GM21737 (cell line): ENCODE measurements at regions not wholly inside any gene's neighbourhood (a gene's known extent, or its start where the extent isn't known, plus 50 kb on each side); places are given as distances from the start of the nearest gene placed in this dataset.
"Not testable (repeated sequence)": the region's sequence is repeated elsewhere in the genome, so short reads cannot be mapped to it uniquely, and the experiment has no call there.

Experiments used
- ATAC-seq: cut with Tn5 transposase; IDR thresholded peaks from one replicate; pipeline ENCODE4 v1.9.1; 2021; ENCODE audit warnings: mild to moderate bottlenecking, moderate library complexity; ENCODE audit not compliant: unreplicated experiment

DNA sequence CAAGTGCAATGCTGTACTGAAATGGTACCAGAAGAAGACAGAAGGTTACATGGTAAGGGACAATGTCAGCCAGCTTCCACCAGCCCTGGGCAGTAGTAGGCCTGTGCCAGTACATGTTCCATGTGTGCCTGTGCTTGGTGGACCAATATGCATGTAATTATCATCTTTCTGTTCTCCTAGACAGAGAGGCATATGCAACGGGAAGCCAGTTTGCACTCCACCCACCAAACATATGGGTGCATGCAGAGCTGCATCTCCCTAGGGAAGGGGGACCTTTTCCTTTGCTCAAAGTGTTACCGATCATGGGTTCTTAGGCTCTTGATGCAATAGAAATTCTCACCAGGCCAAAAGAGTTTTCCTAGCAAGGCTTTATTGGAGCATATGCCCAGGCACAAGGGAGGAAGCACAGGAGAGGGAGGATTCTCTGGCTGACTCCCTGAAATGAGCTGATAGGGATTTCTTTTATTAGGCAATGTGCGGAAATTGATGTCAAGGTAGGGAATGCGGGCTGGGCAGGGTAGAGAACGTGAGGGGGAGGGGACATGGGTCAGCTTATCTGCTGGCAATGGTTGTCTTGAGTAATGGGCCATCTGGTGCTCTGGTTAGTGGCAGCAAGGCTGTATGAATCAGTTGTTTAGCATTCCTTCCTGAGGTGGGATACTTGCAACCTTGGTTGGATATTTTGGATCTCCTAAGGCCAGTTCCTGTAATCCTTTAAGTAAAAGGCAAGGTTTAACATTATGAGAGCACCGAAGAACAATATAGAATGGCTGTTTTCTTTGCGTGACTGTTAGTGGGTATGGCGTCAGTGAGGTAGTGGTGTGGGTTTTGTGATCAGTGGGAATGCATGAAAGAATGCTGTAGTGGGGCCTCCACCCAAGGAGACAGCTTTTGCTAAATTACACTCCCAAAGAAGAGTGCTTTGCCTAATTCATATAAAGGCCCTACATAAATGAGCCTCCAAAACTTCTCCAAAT is 102.5 kb downstream of the CDRT15L2 start:
- not testable (repeated sequence) for ATAC-seq

DNA sequence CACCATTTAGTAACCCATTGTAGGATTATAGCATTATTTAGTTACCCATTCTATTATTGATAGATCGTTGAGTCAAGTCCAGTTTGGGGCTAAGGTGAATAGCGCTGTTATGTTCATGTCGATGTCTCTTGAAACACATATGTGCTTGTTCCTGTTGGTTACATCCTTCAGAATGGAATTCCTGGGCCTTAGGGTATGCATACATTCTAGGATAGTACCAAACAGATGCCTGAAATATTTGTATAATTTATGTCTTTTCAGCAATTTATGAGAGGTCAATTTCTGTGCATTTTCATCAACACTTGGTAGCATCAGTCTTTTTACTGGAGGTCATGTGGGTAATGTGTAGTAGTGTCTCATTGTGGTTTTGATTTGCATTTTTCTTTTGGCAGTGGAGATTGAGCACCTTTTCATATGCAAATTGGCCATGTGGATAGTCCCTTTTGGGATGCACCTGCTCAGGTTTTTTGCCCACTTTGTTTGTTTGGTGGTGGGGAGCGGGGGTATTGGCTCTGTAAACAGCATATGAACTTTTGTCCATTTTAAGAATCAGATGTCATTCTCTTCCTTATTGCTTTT is 104.2 kb downstream of the CDRT15L2 start:
- ATAC-seq = not testable (repeated sequence)

- ATAC-seq = not testable (repeated sequence)
Observed at GRCh38 chr17:20684975-20685374, 105.5 kb downstream of the CDRT15L2 start.

GRCh38 chr17:20687584-20687983 is 108.1 kb downstream of the CDRT15L2 start:
- not testable (repeated sequence) for ATAC-seq

- ATAC-seq = not testable (repeated sequence)
Observed at GRCh38 chr17:20689170-20689749, 109.7 kb downstream of the CDRT15L2 start.

DNA sequence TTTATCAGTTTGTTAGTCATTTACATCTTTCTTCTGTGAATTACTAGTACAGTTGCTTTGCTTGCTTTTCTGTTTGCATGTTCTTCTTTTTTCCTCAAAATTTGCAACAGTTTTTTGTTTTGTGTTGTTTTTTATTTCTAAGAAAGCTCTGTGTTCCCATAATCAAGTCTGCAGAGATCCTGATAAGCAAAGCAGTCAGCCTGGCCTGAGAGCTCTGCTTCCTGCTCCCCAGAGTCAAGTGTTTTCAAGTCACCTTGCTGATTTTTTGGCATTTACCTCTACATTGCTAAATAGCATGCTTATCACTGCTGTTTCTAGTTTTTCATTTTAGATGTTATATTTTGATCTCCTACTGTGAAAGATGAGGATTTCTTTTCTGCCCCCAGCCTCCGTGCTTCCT is 113.2 kb downstream of the CDRT15L2 start:
- ATAC-seq = not testable (repeated sequence)

- not testable (repeated sequence) for ATAC-seq
Observed at GRCh38 chr17:20695871-20696270, 116.3 kb downstream of the CDRT15L2 start.

DNA sequence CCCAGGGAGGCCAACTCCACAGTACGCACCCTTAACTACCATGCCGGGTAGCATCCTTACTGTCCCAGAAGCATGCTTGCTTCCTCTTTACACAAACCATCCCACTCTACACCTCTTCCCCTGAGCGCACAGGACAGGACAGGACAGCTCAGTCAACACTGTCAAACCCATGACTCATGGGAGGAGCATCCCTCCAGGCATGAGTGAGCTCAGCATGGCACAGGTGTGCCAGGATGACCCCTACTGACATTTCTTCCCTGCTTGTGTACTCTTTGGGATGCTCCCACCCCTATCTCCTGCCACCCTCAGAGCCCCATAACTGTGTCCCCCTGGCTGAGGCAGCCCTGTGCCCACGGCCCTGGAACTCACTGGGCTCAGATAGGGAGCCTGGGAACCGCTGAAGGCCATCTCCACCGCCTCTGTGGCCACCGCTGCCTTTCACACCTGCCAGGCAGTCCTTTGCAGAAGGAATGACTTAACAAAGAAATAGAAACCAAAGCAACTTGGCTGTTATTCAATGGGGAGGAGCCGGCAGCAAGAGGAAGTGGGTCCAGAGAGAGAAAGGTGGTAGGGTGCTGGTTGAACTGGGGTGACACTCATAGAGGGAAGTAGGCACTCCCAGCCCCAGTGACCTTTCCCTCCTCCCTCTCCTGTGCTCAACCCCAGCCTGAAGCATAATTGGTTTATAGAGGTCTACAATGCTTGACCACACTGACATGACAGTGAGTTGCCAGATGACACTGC is 119.1 kb downstream of the CDRT15L2 start:
- ATAC-seq = peak; percentile 91

DNA sequence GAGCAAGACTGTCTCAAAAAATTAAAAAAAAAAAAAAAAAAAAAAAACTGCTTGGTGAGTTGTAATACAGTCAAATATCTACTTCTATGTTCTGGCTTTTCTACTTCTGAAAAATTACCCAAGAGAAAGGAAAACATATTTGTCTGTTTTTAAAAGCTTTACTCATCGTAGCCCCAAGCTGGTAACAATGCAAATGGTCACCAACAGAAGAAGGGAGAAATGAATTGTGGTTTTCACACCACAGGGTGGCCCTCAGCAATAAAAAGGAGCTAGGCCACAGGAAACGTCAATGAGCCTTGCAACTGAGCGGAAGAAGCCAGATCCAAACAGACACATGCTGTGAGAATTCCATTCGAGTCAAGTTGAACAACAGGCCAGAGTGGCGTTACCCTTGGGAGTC is 121.0 kb downstream of the CDRT15L2 start:
- ATAC-seq = not testable (repeated sequence)

- not testable (repeated sequence) for ATAC-seq
Observed at GRCh38 chr17:20701366-20701765, 121.8 kb downstream of the CDRT15L2 start.

DNA sequence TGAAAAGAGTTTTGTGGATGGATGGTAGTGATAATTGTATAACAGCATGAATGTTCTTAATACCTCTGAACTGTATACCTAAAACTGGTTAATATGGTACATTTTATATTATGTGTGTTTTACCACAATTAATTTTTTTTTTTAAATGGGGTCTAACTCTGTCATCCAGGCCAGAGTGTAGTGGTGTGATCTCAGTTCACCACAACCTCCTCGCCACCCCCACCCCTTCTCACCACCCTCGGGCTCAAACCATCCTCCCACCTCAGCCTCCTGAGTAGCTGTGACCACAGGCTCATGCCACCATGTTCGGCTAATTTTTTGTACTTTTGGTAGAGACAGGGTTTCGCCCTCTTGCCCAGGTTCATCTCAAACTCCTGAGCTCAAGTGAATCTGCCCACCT is 123.2 kb downstream of the CDRT15L2 start:
- ATAC-seq = no peak

- ATAC-seq = no peak
Observed at GRCh38 chr17:20703781-20704180, 124.3 kb downstream of the CDRT15L2 start.

GRCh38 chr17:20705186-20705585 is 125.7 kb downstream of the CDRT15L2 start:
- ATAC-seq = not testable (repeated sequence)

DNA sequence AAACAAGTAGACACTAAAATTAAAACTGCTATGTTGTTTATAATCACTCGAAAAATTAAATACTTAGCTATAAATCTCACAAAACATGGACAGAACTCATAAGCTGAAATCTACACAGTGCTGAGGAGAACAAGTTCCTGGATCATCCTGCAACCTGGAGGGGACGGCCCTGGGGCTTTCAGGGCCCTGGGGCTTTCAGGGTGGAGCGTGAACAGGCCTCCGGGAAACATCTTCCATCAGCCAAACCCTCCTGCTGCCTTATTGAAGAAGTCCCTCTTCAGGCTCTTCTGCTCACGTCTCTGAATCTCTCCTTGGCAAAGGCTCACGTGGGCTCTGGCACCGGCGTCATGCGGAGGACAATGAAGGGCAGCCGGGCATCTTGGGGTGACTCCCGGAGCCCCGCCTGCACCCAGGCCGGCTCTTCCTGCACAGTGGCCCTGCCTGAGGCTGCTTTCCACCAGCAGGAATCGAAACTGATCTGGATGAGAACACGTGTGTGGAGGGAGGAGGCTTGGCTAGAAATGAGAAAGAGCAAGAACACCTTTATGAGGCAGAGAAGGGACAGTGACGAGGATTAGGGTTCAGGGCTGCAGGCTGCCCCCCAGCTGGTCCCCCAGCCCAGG is 127.3 kb downstream of the CDRT15L2 start:
- ATAC-seq = no peak

GRCh38 chr17:20708821-20709220 is 129.3 kb downstream of the CDRT15L2 start:
- ATAC-seq = not testable (repeated sequence)

DNA sequence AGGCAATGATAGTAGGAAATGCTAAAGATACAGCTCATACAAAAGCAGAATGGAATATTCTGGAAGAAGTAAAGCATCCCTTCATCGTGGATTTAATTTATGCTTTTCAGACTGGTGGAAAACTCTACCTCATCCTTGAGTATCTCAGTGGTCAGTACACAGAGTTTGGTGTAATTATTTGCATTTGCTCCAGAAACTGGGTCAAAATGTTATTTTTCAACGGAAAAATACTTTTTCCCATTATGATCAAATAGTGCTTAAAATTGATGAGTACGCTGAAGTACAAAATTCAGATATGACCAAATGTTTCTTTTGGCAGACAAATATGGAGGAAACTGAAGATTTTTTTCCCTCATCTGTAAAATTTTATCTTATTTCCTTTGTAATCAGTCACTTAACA is 137.0 kb downstream of the CDRT15L2 start:
- ATAC-seq = not testable (repeated sequence)

DNA sequence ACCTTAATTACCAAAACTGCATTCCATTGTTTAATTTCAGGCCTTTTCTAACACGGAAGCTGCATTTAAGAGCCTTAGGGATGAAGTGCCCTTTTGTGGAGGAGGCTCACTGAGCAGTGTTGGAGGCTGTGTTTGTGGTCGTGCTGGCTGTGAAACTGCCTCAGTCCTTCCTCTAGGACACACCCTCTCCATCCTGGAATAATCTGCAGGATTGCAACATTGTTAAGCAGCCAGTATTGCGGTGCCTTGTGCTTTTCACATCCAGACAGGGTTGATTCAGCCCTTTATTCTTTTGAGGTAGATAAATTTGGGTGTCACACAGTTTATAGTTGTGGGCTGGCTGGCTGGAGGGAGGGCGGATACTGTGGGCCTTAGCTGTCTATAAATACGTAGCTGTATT is 141.6 kb downstream of the CDRT15L2 start:
- no peak for ATAC-seq

GRCh38 chr17:20724391-20724790 is 144.9 kb downstream of the CDRT15L2 start:
- not testable (repeated sequence) for ATAC-seq

- not testable (repeated sequence) for ATAC-seq
Observed at GRCh38 chr17:20727201-20727600, 147.7 kb downstream of the CDRT15L2 start.

DNA sequence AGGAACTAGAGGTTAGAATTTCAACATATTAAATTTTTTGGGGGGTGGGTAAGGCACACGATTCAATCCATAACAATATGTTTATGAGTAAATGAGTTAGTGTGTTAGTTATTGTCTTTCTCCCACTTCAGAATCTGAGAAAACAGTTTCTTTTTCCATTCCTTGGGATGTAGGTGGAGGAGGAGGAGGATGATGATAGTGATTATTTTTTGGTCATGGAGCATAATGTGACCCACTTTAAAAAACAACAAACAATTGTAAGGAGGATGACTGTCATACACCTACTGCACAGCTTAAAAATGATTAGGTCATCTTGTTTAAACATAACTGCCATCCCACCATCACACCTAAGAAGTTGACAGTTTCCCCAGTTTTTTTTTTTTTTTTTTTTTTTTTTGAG is 148.7 kb downstream of the CDRT15L2 start:
- no peak for ATAC-seq
